Motor neuron (in vitro differentiated cells): ENCODE measurements at regions not wholly inside any gene's neighbourhood (a gene's known extent, or its start where the extent isn't known, plus 50 kb on each side); places are given as distances from the start of the nearest gene placed in this dataset.

Experiments used
- ATAC-seq, 8 experiments: fragments of 200-7000 bp; cut with Tn5 transposase; replicated peaks in 6 of 8; 2 replicates each; pipeline ENCODE4 v1.8.0; 2021; ENCODE audit warnings: mild to moderate bottlenecking in 8 of 8, moderate library complexity in 8 of 8
- H3K27ac ChIP-seq, 2 donors: fragments of 250-450 bp; sonication (Bioruptor Pico); 2 replicates each; pipeline ENCODE4 v1.9.0; 2021; ENCODE audit warnings: antibody characterized with exemption in 2 of 2, mild to moderate bottlenecking in 2 of 2, moderate library complexity in 1 of 2
- H3K4me1 ChIP-seq, 2 donors: fragments of 250-450 bp; sonication (Bioruptor Pico); replicated peaks in 1 of 2; 2 replicates each; pipeline ENCODE4 v1.6.1; 2021; ENCODE audit warnings: antibody characterized with exemption in 2 of 2, mild to moderate bottlenecking in 2 of 2, moderate library complexity in 1 of 2
- H3K4me3 ChIP-seq, 5 donors: fragments of 250-450 bp; sonication (Bioruptor Pico); 2 replicates each; pipeline ENCODE4 v1.9.0; 2021; ENCODE audit warnings: antibody characterized with exemption in 5 of 5, mild to moderate bottlenecking in 5 of 5, moderate library complexity in 4 of 5
- whole genome bisulfite sequencing, 10 experiments: fragments of 450-650 bp; shearing (Covaris generic); methylation state at CpG; one replicate each; pipeline ENCODE4 v1.0.0; 2022; 5-methylcytosine and 5-hydroxymethylcytosine counted together
- in situ Hi-C, 9 experiments: fragments of 400-800 bp; cut with MboI; loops; one replicate each; pipeline ENCODE4 v1.15.0; 2021; ENCODE audit warnings: low sequenced_read_pairs in 9 of 9, low pct_unique_long_range_greater_than_20kb in 2 of 9; ENCODE audit not compliant: unreplicated experiment in 9 of 9

GRCh38 chr12:84644908-84645307 is 267.7 kb downstream of the SLC6A15 start:
- no peak overlapping the region for H3K27ac ChIP-seq
- no peak overlapping the region for H3K4me3 ChIP-seq
- ATAC-seq = peak in 4 of 8 experiments; percentile 27 to 51 (median 42)
- 55 to 100% (median 89%) methylated on average over 1 to 2 of the region's 2 CpGs; no CpG with 5 or more reads in 2 of the 10 experiments for WGBS, 10 experiments
- H3K4me1 ChIP-seq = peaks cover 0 to 31% of the 10 kb centered on the region in 2 donors
- in situ Hi-C loops = no loop called here

GRCh38 chr12:84643993-84644392 is 268.6 kb downstream of the SLC6A15 start:
- Histone ChIP-seq H3K27ac (no peak overlapping the region), H3K4me3 (no peak overlapping the region), H3K4me1 (peaks cover 0 to 31% of the 10 kb centered on the region in 2 donors)
- no peak for ATAC-seq
- WGBS, 10 experiments = 80 to 100% (median 100%) methylated on average over 1 of the region's 1 CpG; no CpG with 5 or more reads in 6 of the 10 experiments
- in situ Hi-C loops = no loop called here

- H3K4me3 ChIP-seq = no peak overlapping the region
- H3K27ac ChIP-seq = no peak overlapping the region
- in situ Hi-C loops = no loop called here
- H3K4me1 ChIP-seq = peaks cover 0 to 19% of the 10 kb centered on the region in 2 donors
- 0 to 85% (median 54%) methylated on average over 1 to 2 of the region's 2 CpGs for WGBS, 10 experiments
- ATAC-seq = peak in 2 of 8 experiments; percentile 31 to 75
These were observed 270.6 kb downstream of the SLC6A15 start for GRCh38 chr12:84641940-84642545.

- WGBS, 10 experiments = 60 to 100% (median 96%) methylated on average over 1 to 2 of the region's 2 CpGs; no CpG with 5 or more reads in 2 of the 10 experiments
- peak in 1 of 8 experiments; percentile 47 for ATAC-seq
- Histone ChIP-seq H3K4me1 (peaks cover 0 to 13% of the 10 kb centered on the region in 2 donors), H3K4me3 (no peak overlapping the region), H3K27ac (no peak overlapping the region)
- in situ Hi-C loops = no loop called here
These were observed 273.7 kb downstream of the SLC6A15 start for GRCh38 chr12:84638811-84639368.

- peaks cover 0 to 13% of the 10 kb centered on the region in 2 donors for H3K4me1 ChIP-seq
- no peak overlapping the region for H3K4me3 ChIP-seq
- no peak for ATAC-seq
- no peak overlapping the region for H3K27ac ChIP-seq
- in situ Hi-C loops = no loop called here
These were observed 274.7 kb downstream of the SLC6A15 start for GRCh38 chr12:84637926-84638325.

GRCh38 chr12:84636801-84637290 is 275.8 kb downstream of the SLC6A15 start:
- in situ Hi-C loops = no loop called here
- Histone ChIP-seq H3K4me1 (peaks cover 0 to 4% of the 10 kb centered on the region in 2 donors), H3K4me3 (no peak overlapping the region), H3K27ac (no peak overlapping the region)
- peak in 2 of 8 experiments; percentile 22 to 36 for ATAC-seq

GRCh38 chr12:84634526-84634925 is 278.1 kb downstream of the SLC6A15 start:
- H3K4me3 ChIP-seq = no peak overlapping the region
- H3K4me1 ChIP-seq = peaks cover 0 to 7% of the 10 kb centered on the region in 2 donors
- 17 to 100% (median 89%) methylated on average over 1 to 3 of the region's 4 CpGs; no CpG with 5 or more reads in 1 of the 10 experiments for WGBS, 10 experiments
- no peak for ATAC-seq
- in situ Hi-C loops = no loop called here
- no peak overlapping the region for H3K27ac ChIP-seq

GRCh38 chr12:84632556-84632955 is 280.0 kb downstream of the SLC6A15 start:
- Histone ChIP-seq H3K4me3 (no peak overlapping the region), H3K4me1 (peaks cover 0 to 7% of the 10 kb centered on the region in 2 donors), H3K27ac (no peak overlapping the region)
- in situ Hi-C loops = no loop called here
- ATAC-seq = no peak
- WGBS, 10 experiments = 41 to 100% (median 87%) methylated on average over 1 to 4 of the region's 4 CpGs

GRCh38 chr12:84631020-84631419 is 281.6 kb downstream of the SLC6A15 start:
- in situ Hi-C loops = no loop called here
- Histone ChIP-seq H3K4me1 (peaks cover 0 to 7% of the 10 kb centered on the region in 2 donors), H3K4me3 (no peak overlapping the region), H3K27ac (no peak overlapping the region)
- ATAC-seq = peak in 1 of 8 experiments; percentile 69

GRCh38 chr12:84627593-84627992 is 285.0 kb downstream of the SLC6A15 start:
- in situ Hi-C loops = no loop called here

GRCh38 chr12:84624601-84625000 is 288.0 kb downstream of the SLC6A15 start:
- WGBS, 10 experiments = 60 to 100% (median 83%) methylated on average over 1 of the region's 1 CpG
- Histone ChIP-seq H3K4me3 (no peak overlapping the region), H3K4me1 (no peaks in the 10 kb centered on the region), H3K27ac (no peak overlapping the region)
- in situ Hi-C loops = loop anchor here in 1 of 9 experiments (25.0 kb wide), 1 partner anchor 213 kb away; no protein-coding TSS in a partner anchor
- ATAC-seq = no peak

More at GRCh38 chr12:84627593-84627992, 285.0 kb downstream of the SLC6A15 start:
- 62 to 100% (median 97%) methylated on average over 1 to 3 of the region's 3 CpGs; no CpG with 5 or more reads in 4 of the 10 experiments for WGBS, 10 experiments
- H3K4me3 ChIP-seq = no peak overlapping the region
- peak in 4 of 8 experiments; percentile 27 to 56 (median 48) for ATAC-seq
- H3K4me1 ChIP-seq = peaks cover 0 to 7% of the 10 kb centered on the region in 2 donors
- H3K27ac ChIP-seq = no peak overlapping the region

- in situ Hi-C loops = loop anchor here in 1 of 9 experiments (25.0 kb wide), 1 partner anchor 218 kb away; no protein-coding TSS in a partner anchor
These were observed 293.5 kb downstream of the SLC6A15 start for GRCh38 chr12:84619053-84619571.

GRCh38 chr12:84607170-84607819 is 305.3 kb downstream of the SLC6A15 start:
- no peak for ATAC-seq
- in situ Hi-C loops = loop anchor here in 1 of 9 experiments (25.0 kb wide), 1 partner anchor 230 kb away; no protein-coding TSS in a partner anchor
- Histone ChIP-seq H3K27ac (no peak overlapping the region), H3K4me1 (peaks cover 0 to 2% of the 10 kb centered on the region in 2 donors), H3K4me3 (no peak overlapping the region)
- 0 to 100% (median 82%) methylated on average over 1 of the region's 1 CpG; no CpG with 5 or more reads in 1 of the 10 experiments for whole genome bisulfite sequencing, 10 experiments

More at GRCh38 chr12:84619053-84619571, 293.5 kb downstream of the SLC6A15 start:
- 20 to 95% (median 81%) methylated on average over 2 to 5 of the region's 5 CpGs; no CpG with 5 or more reads in 1 of the 10 experiments for WGBS, 10 experiments
- Histone ChIP-seq H3K27ac (no peak overlapping the region), H3K4me1 (no peaks in the 10 kb centered on the region), H3K4me3 (no peak overlapping the region)
- ATAC-seq = no peak
